Mesendoderm (in vitro differentiated cells): ENCODE measurements at regions not wholly inside any gene's neighbourhood (a gene's known extent, or its start where the extent isn't known, plus 50 kb on each side); places are given as distances from the start of the nearest gene placed in this dataset.

Experiments
- DNase-seq: peaks from one replicate; pipeline ENCODE4 v3.0.0; 2013
- H2AK5ac ChIP-seq: 2 replicates; pipeline ENCODE4 v1.6.1; 2013; ENCODE audit warnings: low read length, inconsistent platforms
- H2BK120ac ChIP-seq: 2 replicates; pipeline ENCODE4 v1.6.1; 2013; ENCODE audit warnings: low read depth, mild to moderate bottlenecking, low read length, moderate library complexity, mixed read lengths
- H2BK15ac ChIP-seq: replicated peaks from 2 replicates; pipeline ENCODE4 v1.6.1; 2013; ENCODE audit warnings: low read depth, mild to moderate bottlenecking, moderate library complexity
- H2BK5ac ChIP-seq: 2 replicates; pipeline ENCODE4 v1.6.1; 2013; ENCODE audit warnings: low read length, inconsistent platforms
- H3K18ac ChIP-seq: 2 replicates; pipeline ENCODE4 v1.6.1; 2013; ENCODE audit warnings: mild to moderate bottlenecking, low read length, mixed read lengths
- H3K23ac ChIP-seq: one replicate; pipeline ENCODE4 v1.6.1; 2013; ENCODE audit warnings: low read length
- H3K27ac ChIP-seq: 2 replicates; pipeline ENCODE4 v1.5.1; 2013; ENCODE audit warnings: low read depth, mild to moderate bottlenecking, inconsistent platforms, low read length, moderate library complexity
- H3K27me3 ChIP-seq: 2 replicates; pipeline ENCODE4 v1.6.1; 2013; ENCODE audit warnings: low read length, control low read depth, mild to moderate bottlenecking, inconsistent platforms; ENCODE audit not compliant: insufficient read depth, poor library complexity
- H3K36me3 ChIP-seq: 2 replicates; pipeline ENCODE4 v1.6.1; 2013; ENCODE audit warnings: low read length, inconsistent platforms; ENCODE audit not compliant: control insufficient read depth, insufficient read depth
- H3K4ac ChIP-seq: one replicate; pipeline ENCODE4 v1.6.1; 2013; ENCODE audit warnings: low read depth, mild to moderate bottlenecking, low read length, moderate library complexity
- H3K4me1 ChIP-seq: 2 replicates; pipeline ENCODE4 v1.6.1; 2013; ENCODE audit warnings: low read depth, low read length, inconsistent platforms; ENCODE audit not compliant: control insufficient read depth
- H3K4me2 ChIP-seq: 2 replicates; pipeline ENCODE4 v1.6.1; 2013; ENCODE audit warnings: low read length
- H3K4me3 ChIP-seq: 2 replicates; pipeline ENCODE4 v1.5.1; 2013; ENCODE audit warnings: mild to moderate bottlenecking, low read length
- H3K56ac ChIP-seq: one replicate; pipeline ENCODE4 v1.6.1; 2013; ENCODE audit warnings: low read length
- H3K79me1 ChIP-seq: 2 replicates; pipeline ENCODE4 v1.6.1; 2013; ENCODE audit warnings: low read length, inconsistent platforms
- H3K79me2 ChIP-seq: 2 replicates; pipeline ENCODE4 v1.6.1; 2013; ENCODE audit warnings: mild to moderate bottlenecking, low read length; ENCODE audit not compliant: control insufficient read depth, insufficient read depth
- H3K9ac ChIP-seq: 2 replicates; pipeline ENCODE4 v1.6.1; 2013; ENCODE audit warnings: low read length, inconsistent platforms
- H4K5ac ChIP-seq: one replicate; pipeline ENCODE4 v1.6.1; 2013; ENCODE audit warnings: low read length
- H4K8ac ChIP-seq: one replicate; pipeline ENCODE4 v1.6.1; 2013; ENCODE audit warnings: low read depth, mild to moderate bottlenecking, control low read depth, low read length, moderate library complexity
- WGBS: extraction: QIAGEN DNeasy Blood & Tissue Kit; methylation state at CpG from one replicate; pipeline ENCODE4 v1.1.7; 2013; ENCODE audit warnings: low lambda C conversion rate, missing lambda C conversion rate; ENCODE audit not compliant: insufficient coverage; ENCODE audit errors: extremely low coverage; 5-methylcytosine and 5-hydroxymethylcytosine counted together

- H3K56ac ChIP-seq, result no peak overlapping the region
- DNase-seq, result no peak
- H3K27me3 ChIP-seq, result no peaks in the 10 kb centered on the region
- no peak overlapping the region for H2BK120ac ChIP-seq
- no peak overlapping the region for H2BK15ac ChIP-seq
- no peak overlapping the region for H3K27ac ChIP-seq
- H2AK5ac ChIP-seq, result no peak overlapping the region
- H2BK5ac ChIP-seq, result no peak overlapping the region
- H3K4ac ChIP-seq, result no peak overlapping the region
- no peak overlapping the region for H3K4me3 ChIP-seq
- H3K4me1 ChIP-seq, result no peaks in the 10 kb centered on the region
- H4K5ac ChIP-seq, result no peak overlapping the region
- H3K36me3 ChIP-seq, result no peaks in the 10 kb centered on the region
- H3K18ac ChIP-seq, result no peak overlapping the region
- no peak overlapping the region for H4K8ac ChIP-seq
- H3K9ac ChIP-seq, result no peak overlapping the region
- no peaks in the 10 kb centered on the region for H3K79me2 ChIP-seq
- H3K4me2 ChIP-seq, result no peak overlapping the region
- H3K23ac ChIP-seq, result no peak overlapping the region
- WGBS, result no CpG with 5 or more reads among the region's 6 CpGs
- H3K79me1 ChIP-seq, result no peaks in the 10 kb centered on the region
These were observed 186.3 kb downstream of the IRX2 start for GRCh38 chr5:2565147-2565546.

GRCh38 chr5:2563046-2563445 lies 188.4 kb downstream of the IRX2 start:
- H3K27me3 ChIP-seq, result no peaks in the 10 kb centered on the region
- H3K4me2 ChIP-seq, result no peak overlapping the region
- H3K4ac ChIP-seq, result no peak overlapping the region
- H3K4me3 ChIP-seq, result no peak overlapping the region
- H3K79me1 ChIP-seq, result no peaks in the 10 kb centered on the region
- no peaks in the 10 kb centered on the region for H3K36me3 ChIP-seq
- H2AK5ac ChIP-seq, result no peak overlapping the region
- DNase-seq, result peak; percentile 34
- H2BK5ac ChIP-seq, result no peak overlapping the region
- no peak overlapping the region for H3K9ac ChIP-seq
- H3K79me2 ChIP-seq, result no peaks in the 10 kb centered on the region
- no peak overlapping the region for H4K5ac ChIP-seq
- no peak overlapping the region for H2BK120ac ChIP-seq
- no peak overlapping the region for H3K18ac ChIP-seq
- H4K8ac ChIP-seq, result no peak overlapping the region
- H3K56ac ChIP-seq, result no peak overlapping the region
- no CpG with 5 or more reads among the region's 6 CpGs for WGBS
- H3K4me1 ChIP-seq, result no peaks in the 10 kb centered on the region
- H2BK15ac ChIP-seq, result no peak overlapping the region
- H3K23ac ChIP-seq, result no peak overlapping the region
- no peak overlapping the region for H3K27ac ChIP-seq

GRCh38 chr5:2562036-2562435 lies 189.4 kb downstream of the IRX2 start:
- Histone ChIP-seq H2BK120ac (no peak overlapping the region), H2BK15ac (no peak overlapping the region), H3K27me3 (no peaks in the 10 kb centered on the region), H3K56ac (no peak overlapping the region), H3K36me3 (no peaks in the 10 kb centered on the region), H3K4me3 (no peak overlapping the region), H3K9ac (no peak overlapping the region), H3K4me1 (no peaks in the 10 kb centered on the region), H3K18ac (no peak overlapping the region), H2AK5ac (no peak overlapping the region), H3K79me1 (no peaks in the 10 kb centered on the region), H3K4me2 (no peak overlapping the region), H2BK5ac (no peak overlapping the region), H4K8ac (no peak overlapping the region), H3K23ac (no peak overlapping the region), H3K27ac (no peak overlapping the region), H3K79me2 (no peaks in the 10 kb centered on the region), H4K5ac (no peak overlapping the region), H3K4ac (no peak overlapping the region)
- no CpG with 5 or more reads among the region's 13 CpGs for WGBS
- DNase-seq, result no peak

GRCh38 chr5:2560435-2560834 lies 191.0 kb downstream of the IRX2 start:
- Histone ChIP-seq H3K4me2 (no peak overlapping the region), H2AK5ac (no peak overlapping the region), H3K23ac (no peak overlapping the region), H3K36me3 (no peaks in the 10 kb centered on the region), H3K18ac (no peak overlapping the region), H3K27me3 (no peaks in the 10 kb centered on the region), H2BK5ac (no peak overlapping the region), H3K27ac (no peak overlapping the region), H3K9ac (no peak overlapping the region), H2BK15ac (no peak overlapping the region), H3K79me2 (no peaks in the 10 kb centered on the region), H4K5ac (no peak overlapping the region), H3K4ac (no peak overlapping the region), H3K56ac (no peak overlapping the region), H3K4me3 (no peak overlapping the region), H2BK120ac (no peak overlapping the region), H4K8ac (no peak overlapping the region), H3K79me1 (no peaks in the 10 kb centered on the region), H3K4me1 (no peaks in the 10 kb centered on the region)
- WGBS, result no CpG with 5 or more reads among the region's 5 CpGs
- DNase-seq, result no peak

GRCh38 chr5:2557435-2557834 lies 194.0 kb downstream of the IRX2 start:
- no peak overlapping the region for H3K56ac ChIP-seq
- no peak overlapping the region for H3K9ac ChIP-seq
- H3K4me3 ChIP-seq, result no peak overlapping the region
- no CpG with 5 or more reads among the region's 12 CpGs for WGBS
- no peak overlapping the region for H2BK15ac ChIP-seq
- no peak overlapping the region for H2AK5ac ChIP-seq
- H3K27ac ChIP-seq, result no peak overlapping the region
- H2BK120ac ChIP-seq, result no peak overlapping the region
- H3K4me1 ChIP-seq, result no peaks in the 10 kb centered on the region
- H3K4ac ChIP-seq, result no peak overlapping the region
- no peak overlapping the region for H3K18ac ChIP-seq
- no peaks in the 10 kb centered on the region for H3K79me2 ChIP-seq
- no peaks in the 10 kb centered on the region for H3K79me1 ChIP-seq
- no peaks in the 10 kb centered on the region for H3K27me3 ChIP-seq
- no peak overlapping the region for H2BK5ac ChIP-seq
- H3K4me2 ChIP-seq, result no peak overlapping the region
- no peak overlapping the region for H4K8ac ChIP-seq
- DNase-seq, result no peak
- H4K5ac ChIP-seq, result no peak overlapping the region
- H3K36me3 ChIP-seq, result no peaks in the 10 kb centered on the region
- no peak overlapping the region for H3K23ac ChIP-seq

- WGBS, result no CpG with 5 or more reads among the region's 10 CpGs
- DNase-seq, result no peak
- Histone ChIP-seq H3K9ac (no peak overlapping the region), H2BK5ac (no peak overlapping the region), H3K27ac (no peak overlapping the region), H3K23ac (no peak overlapping the region), H3K36me3 (no peaks in the 10 kb centered on the region), H3K4me3 (no peak overlapping the region), H3K56ac (no peak overlapping the region), H2BK15ac (no peak overlapping the region), H3K27me3 (no peaks in the 10 kb centered on the region), H3K4me1 (no peaks in the 10 kb centered on the region), H2BK120ac (no peak overlapping the region), H3K79me2 (no peaks in the 10 kb centered on the region), H3K4me2 (no peak overlapping the region), H3K4ac (no peak overlapping the region), H3K79me1 (no peaks in the 10 kb centered on the region), H2AK5ac (no peak overlapping the region), H4K8ac (no peak overlapping the region), H4K5ac (no peak overlapping the region), H3K18ac (no peak overlapping the region)
These were observed 195.0 kb downstream of the IRX2 start for GRCh38 chr5:2556375-2556966.
